Glutamatergic neuron (in vitro differentiated cells): ENCODE measurements at regions not wholly inside any gene's neighbourhood (a gene's known extent, or its start where the extent isn't known, plus 50 kb on each side); places are given as distances from the start of the nearest gene placed in this dataset.

Source experiments
- DNase-seq: peaks from one replicate; pipeline ENCODE4 v3.0.0; 2022
- H3K27ac Mint-ChIP-seq: one replicate; pipeline ENCODE4 v1.8.0; 2020; ENCODE audit warnings: mild to moderate bottlenecking, mixed read lengths, inconsistent platforms; ENCODE audit not compliant: unreplicated experiment
- H3K27me3 Mint-ChIP-seq: one replicate; pipeline ENCODE4 v1.8.0; 2020; ENCODE audit warnings: mild to moderate bottlenecking, moderate library complexity, mixed read lengths, inconsistent platforms; ENCODE audit not compliant: unreplicated experiment
- H3K36me3 Mint-ChIP-seq: one replicate; pipeline ENCODE4 v1.8.0; 2020; ENCODE audit warnings: mild to moderate bottlenecking, mixed read lengths, inconsistent platforms; ENCODE audit not compliant: unreplicated experiment
- H3K4me1 Mint-ChIP-seq: one replicate; pipeline ENCODE4 v1.8.0; 2020; ENCODE audit warnings: mild to moderate bottlenecking, low read depth, mixed read lengths, inconsistent platforms; ENCODE audit not compliant: unreplicated experiment
- H3K4me3 Mint-ChIP-seq: one replicate; pipeline ENCODE4 v1.8.0; 2020; ENCODE audit warnings: mild to moderate bottlenecking, mixed read lengths, inconsistent platforms; ENCODE audit not compliant: unreplicated experiment
- H3K9me3 Mint-ChIP-seq: one replicate; pipeline ENCODE4 v1.8.0; 2020; ENCODE audit warnings: mild to moderate bottlenecking, moderate library complexity, mixed read lengths, inconsistent platforms; ENCODE audit not compliant: unreplicated experiment
- TF ChIP-seq, protein P1 (sequence below): fragments of 200-600 bp; sonication (generic); IDR thresholded peaks from one replicate; pipeline ENCODE4 v1.5.0; 2021; ENCODE audit not compliant: partially characterized antibody, unreplicated experiment

DNA sequence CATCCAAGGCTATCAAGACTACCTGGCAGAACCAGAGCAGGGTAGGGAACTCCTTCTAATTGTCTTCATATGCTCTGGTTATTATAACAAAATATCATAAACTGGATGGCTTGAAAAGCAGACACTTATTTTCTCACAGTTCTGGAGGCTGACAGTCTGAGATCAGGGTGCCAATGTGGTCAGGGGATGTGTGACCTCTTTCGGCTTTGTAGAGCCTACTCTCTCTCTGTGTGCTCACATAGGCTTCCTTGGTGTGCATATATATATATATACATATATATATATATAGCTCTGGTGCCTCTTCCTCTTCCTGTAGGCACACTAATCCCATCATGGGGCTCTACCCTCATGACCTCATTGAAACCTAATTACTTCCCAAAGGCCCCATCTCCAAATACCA, 101.6 kb downstream of the ARL6IP6 start:
- Mint-ChIP-seq H3K27me3 (no peaks in the 10 kb centered on the region), H3K9me3 (no peaks in the 10 kb centered on the region), H3K4me1 (no peaks in the 10 kb centered on the region), H3K27ac (no peak overlapping the region), H3K36me3 (peaks cover 1% of the 10 kb centered on the region), H3K4me3 (no peak overlapping the region)
- TF ChIP-seq, protein P1, sequence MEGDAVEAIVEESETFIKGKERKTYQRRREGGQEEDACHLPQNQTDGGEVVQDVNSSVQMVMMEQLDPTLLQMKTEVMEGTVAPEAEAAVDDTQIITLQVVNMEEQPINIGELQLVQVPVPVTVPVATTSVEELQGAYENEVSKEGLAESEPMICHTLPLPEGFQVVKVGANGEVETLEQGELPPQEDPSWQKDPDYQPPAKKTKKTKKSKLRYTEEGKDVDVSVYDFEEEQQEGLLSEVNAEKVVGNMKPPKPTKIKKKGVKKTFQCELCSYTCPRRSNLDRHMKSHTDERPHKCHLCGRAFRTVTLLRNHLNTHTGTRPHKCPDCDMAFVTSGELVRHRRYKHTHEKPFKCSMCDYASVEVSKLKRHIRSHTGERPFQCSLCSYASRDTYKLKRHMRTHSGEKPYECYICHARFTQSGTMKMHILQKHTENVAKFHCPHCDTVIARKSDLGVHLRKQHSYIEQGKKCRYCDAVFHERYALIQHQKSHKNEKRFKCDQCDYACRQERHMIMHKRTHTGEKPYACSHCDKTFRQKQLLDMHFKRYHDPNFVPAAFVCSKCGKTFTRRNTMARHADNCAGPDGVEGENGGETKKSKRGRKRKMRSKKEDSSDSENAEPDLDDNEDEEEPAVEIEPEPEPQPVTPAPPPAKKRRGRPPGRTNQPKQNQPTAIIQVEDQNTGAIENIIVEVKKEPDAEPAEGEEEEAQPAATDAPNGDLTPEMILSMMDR, result no peak
- no peak for DNase-seq

DNA sequence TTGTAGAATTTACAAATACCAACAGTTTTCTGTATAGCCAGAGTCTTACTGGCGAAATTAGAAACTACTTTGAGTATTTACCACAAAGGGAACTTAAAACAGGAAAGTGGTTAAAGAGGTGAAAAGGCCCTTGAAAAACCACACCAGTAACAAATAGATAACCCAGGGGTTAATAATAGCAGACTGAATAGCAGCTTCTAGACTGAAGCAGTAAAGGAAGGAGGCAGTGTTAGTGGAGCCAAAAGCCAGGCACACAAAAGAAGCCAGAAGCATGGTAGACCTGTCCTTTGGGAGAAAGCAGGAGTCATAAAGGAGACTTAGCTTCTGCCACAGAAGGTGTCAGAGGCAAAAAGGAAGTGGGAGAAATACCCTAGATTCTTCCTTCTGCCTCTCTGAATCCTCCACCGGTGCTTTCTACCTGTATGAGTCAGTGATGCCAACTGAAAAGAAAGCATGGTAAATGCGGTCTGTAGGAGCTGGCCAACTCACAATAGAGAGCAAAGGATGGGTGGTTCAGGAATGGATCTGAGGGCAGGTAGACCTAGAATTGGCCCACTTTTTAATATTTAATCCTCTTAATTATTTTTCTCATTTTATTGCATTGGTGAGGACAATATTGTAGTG, 97.3 kb downstream of the ARL6IP6 start:
- peaks cover 2% of the 10 kb centered on the region for H3K4me1 Mint-ChIP-seq
- TF ChIP-seq, protein P1, result no peak
- DNase-seq, result no peak
- H3K36me3 Mint-ChIP-seq, result peaks cover 17% of the 10 kb centered on the region
- peaks cover 15% of the 10 kb centered on the region for H3K9me3 Mint-ChIP-seq
- no peak overlapping the region for H3K27ac Mint-ChIP-seq
- H3K4me3 Mint-ChIP-seq, result no peak overlapping the region
- peaks cover 10% of the 10 kb centered on the region for H3K27me3 Mint-ChIP-seq

DNA sequence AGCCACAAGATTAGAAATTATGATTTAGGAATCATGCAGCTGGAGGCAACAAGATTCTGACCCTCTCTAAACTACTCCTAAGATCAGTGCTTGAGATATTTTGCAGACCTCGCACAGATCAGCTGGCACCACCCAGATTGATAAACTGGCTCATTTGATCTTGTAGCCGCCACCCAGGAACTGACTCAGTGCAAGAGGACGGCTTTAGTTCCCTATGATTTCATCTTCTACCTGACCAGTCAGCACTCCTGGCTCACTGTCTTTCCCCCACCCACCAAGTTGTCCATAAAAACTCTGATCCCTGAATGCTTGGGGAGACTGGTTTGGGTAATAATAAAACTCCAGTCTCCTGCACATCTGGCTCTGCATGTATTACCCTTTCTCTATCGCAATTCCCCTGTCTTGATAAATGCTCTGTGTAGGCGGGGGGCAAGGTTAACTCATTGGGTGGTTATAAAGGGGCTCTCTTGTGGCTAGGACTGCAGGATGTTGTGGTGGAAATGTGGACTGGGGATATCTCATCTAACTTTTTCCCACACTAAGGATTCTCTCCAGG, 96.1 kb downstream of the ARL6IP6 start:
- peaks cover 15% of the 10 kb centered on the region for H3K9me3 Mint-ChIP-seq
- no peak for DNase-seq
- peaks cover 17% of the 10 kb centered on the region for H3K36me3 Mint-ChIP-seq
- H3K27ac Mint-ChIP-seq, result no peak overlapping the region
- H3K4me3 Mint-ChIP-seq, result no peak overlapping the region
- peaks cover 2% of the 10 kb centered on the region for H3K4me1 Mint-ChIP-seq
- peaks cover 10% of the 10 kb centered on the region for H3K27me3 Mint-ChIP-seq
- TF ChIP-seq, protein P1, result no peak

DNA sequence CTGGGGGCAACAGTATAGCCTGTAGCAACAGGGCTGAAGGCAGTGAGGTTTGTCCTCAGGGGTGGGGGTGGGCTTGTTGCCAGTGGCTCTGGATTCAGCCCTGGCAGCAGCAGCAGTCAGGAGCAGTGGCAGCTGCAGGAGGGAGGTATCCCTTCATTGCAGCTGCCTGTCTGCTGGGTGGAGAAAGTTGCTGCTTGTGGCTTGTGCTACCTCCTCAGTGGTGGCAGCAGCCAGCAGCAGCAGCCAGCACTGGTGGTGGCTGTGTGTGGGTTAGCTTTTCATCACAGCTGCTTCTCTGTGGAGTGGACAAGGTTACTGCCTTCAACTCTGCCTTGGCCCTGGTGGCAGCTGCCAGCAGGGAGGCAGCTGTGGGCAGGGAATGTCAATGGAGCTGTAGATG, 94.9 kb downstream of the ARL6IP6 start:
- TF ChIP-seq, protein P1, result no peak
- no peak overlapping the region for H3K4me3 Mint-ChIP-seq
- no peak overlapping the region for H3K27ac Mint-ChIP-seq
- H3K27me3 Mint-ChIP-seq, result peaks cover 10% of the 10 kb centered on the region
- H3K36me3 Mint-ChIP-seq, result peaks cover 17% of the 10 kb centered on the region
- DNase-seq, result no peak
- H3K9me3 Mint-ChIP-seq, result peaks cover 16% of the 10 kb centered on the region
- H3K4me1 Mint-ChIP-seq, result peaks cover 2% of the 10 kb centered on the region
